Kidney epithelial cell (primary cell): ENCODE measurements at regions not wholly inside any gene's neighbourhood (a gene's known extent, or its start where the extent isn't known, plus 50 kb on each side); places are given as distances from the start of the nearest gene placed in this dataset.

Experiments used
- DNase-seq: peaks from one replicate; pipeline ENCODE4 v3.0.0-alpha.2; 2010; ENCODE audit warnings: low read depth
- H3K27me3 ChIP-seq: 2 replicates; pipeline ENCODE4 v1.6.0; 2011; ENCODE audit warnings: low read length; ENCODE audit not compliant: control insufficient read depth, insufficient read depth
- H3K36me3 ChIP-seq: 2 replicates; pipeline ENCODE4 v1.5.1; 2011; ENCODE audit warnings: low read length; ENCODE audit not compliant: control insufficient read depth, insufficient read depth
- H3K4me3 ChIP-seq: 2 replicates; pipeline ENCODE4 v1.5.1; 2011; ENCODE audit warnings: low read depth, mild to moderate bottlenecking, control low read depth, low read length
- CTCF ChIP-seq: IDR thresholded peaks from 2 replicates; pipeline ENCODE4 v1.5.1; 2011; ENCODE audit warnings: mild to moderate bottlenecking, moderate library complexity, low read length, control low read depth, inconsistent platforms; ENCODE audit not compliant: insufficient read depth, poor library complexity, severe bottlenecking

DNA sequence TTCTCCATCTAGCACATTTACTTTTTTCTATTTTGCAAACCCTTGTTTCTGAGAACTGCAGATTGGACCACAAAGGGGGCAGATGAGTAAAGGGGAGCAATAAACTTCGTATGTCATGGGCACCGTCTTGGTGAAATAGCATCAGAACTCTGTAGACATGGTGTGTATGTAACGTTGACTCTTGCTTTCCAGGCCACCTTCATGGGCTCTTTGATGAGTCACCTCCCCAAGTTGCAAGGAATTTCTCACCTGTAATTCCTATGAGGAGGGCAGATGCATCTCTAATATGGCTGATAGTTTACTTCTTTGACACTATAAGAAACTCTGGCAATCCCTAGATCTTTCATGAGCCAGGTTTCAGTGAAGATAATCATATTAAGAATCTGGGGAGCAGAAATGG lies 163.4 kb upstream of the PLPPR1 start:
- H3K27me3 ChIP-seq, result no peaks in the 10 kb centered on the region
- TF ChIP-seq CTCF, result no peak
- no peaks in the 10 kb centered on the region for H3K36me3 ChIP-seq
- no peak overlapping the region for H3K4me3 ChIP-seq
- no peak for DNase-seq

DNA sequence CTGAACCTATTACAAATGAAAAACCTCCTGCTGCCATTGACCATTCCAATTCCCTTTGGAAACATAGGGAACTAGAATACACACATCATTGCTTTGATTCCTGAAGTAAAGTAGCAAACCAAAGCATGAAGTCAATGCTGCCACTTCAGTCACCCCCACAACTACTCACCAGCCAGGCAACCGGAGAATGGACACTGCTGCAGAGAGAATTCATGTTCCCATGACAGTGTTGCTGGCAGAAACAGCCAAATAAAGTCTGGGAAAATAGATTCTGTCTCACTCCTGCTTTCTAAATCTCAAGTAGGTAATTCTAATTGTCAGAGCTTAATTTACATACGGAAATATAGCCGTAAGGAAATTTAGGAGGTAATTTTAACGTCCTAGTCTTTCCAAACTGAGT lies 162.9 kb upstream of the PLPPR1 start:
- no peak for DNase-seq
- Histone ChIP-seq H3K4me3 (no peak overlapping the region), H3K36me3 (no peaks in the 10 kb centered on the region), H3K27me3 (no peaks in the 10 kb centered on the region)
- TF ChIP-seq CTCF, result no peak

DNA sequence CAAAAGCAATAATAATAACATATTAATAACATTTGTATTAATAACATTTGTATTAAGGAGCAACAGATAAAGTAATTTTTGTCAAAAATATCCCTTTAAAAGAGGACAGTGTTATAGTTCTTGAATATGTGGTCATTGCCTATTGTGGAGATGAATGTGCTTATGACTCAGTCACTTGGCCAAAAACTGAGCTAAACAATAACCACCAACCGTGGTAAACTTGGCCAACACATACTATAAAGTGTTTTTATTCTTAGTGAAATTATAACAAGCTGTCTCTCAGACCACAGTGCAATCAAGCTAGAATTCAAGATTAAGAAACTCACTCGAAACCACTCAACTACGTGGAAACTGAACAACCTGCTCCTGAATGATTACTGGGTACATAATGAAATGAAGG lies 159.2 kb upstream of the PLPPR1 start:
- Histone ChIP-seq H3K4me3 (no peak overlapping the region), H3K36me3 (no peaks in the 10 kb centered on the region), H3K27me3 (no peaks in the 10 kb centered on the region)
- no peak for TF ChIP-seq CTCF
- DNase-seq, result no peak

- H3K36me3 ChIP-seq, result no peaks in the 10 kb centered on the region
- no peak for TF ChIP-seq CTCF
These were observed 148.6 kb upstream of the PLPPR1 start for GRCh38 chr9:100879884-100880283.

DNA sequence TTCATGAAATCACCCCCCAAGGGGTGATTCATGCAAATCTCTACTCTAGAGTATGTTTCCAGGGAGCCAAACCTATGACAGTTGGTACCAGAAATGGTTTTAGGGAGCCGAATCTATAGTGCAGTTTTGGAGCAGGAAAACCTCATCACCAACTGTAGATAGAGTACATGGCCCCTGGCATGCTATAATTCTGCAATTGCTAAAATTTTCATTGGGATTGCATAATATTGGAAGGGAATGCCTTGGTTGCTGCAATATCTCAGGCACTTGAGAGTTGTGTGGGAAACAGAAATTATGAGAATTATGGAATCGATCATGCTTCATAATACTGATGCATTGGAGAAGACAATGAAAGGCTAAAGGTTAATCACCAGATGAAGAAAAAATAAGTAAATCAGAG lies 148.2 kb upstream of the PLPPR1 start:
- Histone ChIP-seq H3K27me3 (no peaks in the 10 kb centered on the region), H3K36me3 (no peaks in the 10 kb centered on the region), H3K4me3 (no peak overlapping the region)
- no peak for TF ChIP-seq CTCF
- DNase-seq, result no peak

More at GRCh38 chr9:100879884-100880283, 148.6 kb upstream of the PLPPR1 start:
- no peak overlapping the region for H3K4me3 ChIP-seq
- no peak for DNase-seq
- no peaks in the 10 kb centered on the region for H3K27me3 ChIP-seq

DNA sequence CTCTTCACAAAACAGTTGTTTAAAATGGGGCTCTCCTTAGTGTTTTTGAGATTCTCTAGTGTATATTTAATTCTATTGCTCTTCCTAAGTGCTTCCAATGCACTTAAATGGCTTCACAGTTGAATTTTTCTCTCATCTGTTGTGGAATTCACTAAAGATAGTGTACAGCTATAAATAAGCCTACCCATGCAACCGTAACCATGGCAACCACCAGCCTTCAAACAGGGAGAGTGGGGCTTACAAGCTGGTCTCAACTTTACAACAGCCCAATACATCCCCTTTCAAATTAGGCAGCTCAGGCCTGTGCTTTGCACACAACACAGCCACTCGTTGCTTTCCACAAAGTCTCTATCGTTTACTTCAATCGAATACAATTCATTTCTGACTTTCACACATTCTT lies 144.0 kb upstream of the PLPPR1 start:
- Histone ChIP-seq H3K4me3 (no peak overlapping the region), H3K27me3 (no peaks in the 10 kb centered on the region), H3K36me3 (no peaks in the 10 kb centered on the region)
- DNase-seq, result no peak
- no peak for TF ChIP-seq CTCF
